IMR-90 (cell line): ENCODE measurements at regions not wholly inside any gene's neighbourhood (a gene's known extent, or its start where the extent isn't known, plus 50 kb on each side); places are given as distances from the start of the nearest gene placed in this dataset.

Experiments used
- ATAC-seq: fragments of 200-7000 bp; cut with Tn5 transposase; 2 replicates; pipeline ENCODE4 v1.9.1; 2020; ENCODE audit warnings: low read depth, mild to moderate bottlenecking, moderate library complexity
- BruUV-seq: library from RNA; stranded (reverse); fragments of 400-500 nt; replicated peaks from 2 replicates; lab custom pipeline; 2021; lab: Mats Ljungman, UMichigan
- CTCF ChIA-PET: fragments of 300-600 bp; formaldehyde crosslinking; extraction: SDS; loops from one replicate; lab custom pipeline; 2021; ENCODE audit warnings: antibody characterized with exemption; lab: Yijun Ruan, JAX
- POLR2A ChIA-PET: fragments of 300-600 bp; sonication (Branson Sonifier 250); formaldehyde crosslinking; loops from one replicate; lab custom pipeline; 2022; ENCODE audit warnings: antibody characterized with exemption; ENCODE audit not compliant: unreplicated experiment; lab: Charles Lee
- DNase-seq: peaks from one replicate; pipeline ENCODE4 v3.0.0; 2013
- H2AFZ ChIP-seq: replicated peaks from 2 replicates; pipeline ENCODE3; 2013; ENCODE audit warnings: low read length, mild to moderate bottlenecking; ENCODE audit not compliant: poor library complexity
- H2AK5ac ChIP-seq: 2 replicates; pipeline ENCODE4 v1.6.1; 2013; ENCODE audit warnings: low read depth, low read length, inconsistent platforms
- H2AK9ac ChIP-seq: replicated peaks from 2 replicates; pipeline ENCODE3; 2013; ENCODE audit warnings: mild to moderate bottlenecking, low read depth, low read length, moderate library complexity; ENCODE audit not compliant: poor library complexity
- H2BK120ac ChIP-seq: 2 replicates; pipeline ENCODE4 v1.6.1; 2013; ENCODE audit warnings: low read depth, low read length, inconsistent platforms
- H2BK15ac ChIP-seq: 3 replicates; pipeline ENCODE4 v1.6.1; 2013; ENCODE audit warnings: low read depth, low read length, inconsistent platforms
- H2BK20ac ChIP-seq: 2 replicates; pipeline ENCODE4 v1.6.1; 2013; ENCODE audit warnings: low read depth, mild to moderate bottlenecking, inconsistent platforms, low read length, moderate library complexity
- H2BK5ac ChIP-seq: 2 replicates; pipeline ENCODE4 v1.6.1; 2013; ENCODE audit warnings: mild to moderate bottlenecking, low read depth, low read length, inconsistent platforms; ENCODE audit not compliant: poor library complexity, severe bottlenecking
- H3K14ac ChIP-seq: replicated peaks from 2 replicates; pipeline ENCODE4 v1.6.1; 2013; ENCODE audit warnings: low read depth, low read length, inconsistent platforms
- H3K18ac ChIP-seq: 2 replicates; pipeline ENCODE4 v1.6.1; 2013; ENCODE audit warnings: low read depth, low read length, control low read depth
- H3K23ac ChIP-seq: 2 replicates; pipeline ENCODE4 v1.6.1; 2013; ENCODE audit warnings: low read depth, low read length, inconsistent platforms
- H3K27ac ChIP-seq: 2 replicates; pipeline ENCODE4 v1.5.1; 2013; ENCODE audit warnings: mild to moderate bottlenecking, control low read depth, low read length; ENCODE audit not compliant: insufficient read depth
- H3K27me3 ChIP-seq: 2 replicates; pipeline ENCODE4 v1.6.1; 2013; ENCODE audit warnings: low read length; ENCODE audit not compliant: control insufficient read depth, insufficient read depth
- H3K36me3 ChIP-seq: 2 replicates; pipeline ENCODE4 v1.6.1; 2013; ENCODE audit warnings: low read length, mixed read lengths; ENCODE audit not compliant: control insufficient read depth, insufficient read depth
- H3K4ac ChIP-seq: 2 replicates; pipeline ENCODE4 v1.6.1; 2013; ENCODE audit warnings: low read depth, low read length, inconsistent platforms
- H3K4me1 ChIP-seq: 2 replicates; pipeline ENCODE4 v1.6.1; 2013; ENCODE audit warnings: low read length, mixed read lengths; ENCODE audit not compliant: control insufficient read depth, insufficient read depth
- H3K4me2 ChIP-seq: 2 replicates; pipeline ENCODE4 v1.6.1; 2013; ENCODE audit warnings: low read depth, mild to moderate bottlenecking, control low read depth, low read length, moderate library complexity
- H3K4me3 ChIP-seq: 2 replicates; pipeline ENCODE4 v1.5.1; 2013; ENCODE audit warnings: low read depth, mild to moderate bottlenecking, control low read depth, low read length, moderate library complexity; ENCODE audit not compliant: insufficient read depth
- H3K56ac ChIP-seq: 2 replicates; pipeline ENCODE4 v1.6.1; 2013; ENCODE audit warnings: low read length, inconsistent platforms; ENCODE audit not compliant: insufficient read depth; ENCODE audit errors: extremely low read depth
- H3K79me1 ChIP-seq, 2 experiments: 2 replicates each; pipeline ENCODE4 v1.6.1; 2013; ENCODE audit warnings: low read length in 2 of 2, inconsistent platforms in 1 of 2, low read depth in 1 of 2
- H3K9ac ChIP-seq: 2 replicates; pipeline ENCODE4 v1.6.1; 2013; ENCODE audit warnings: low read depth, low read length, control low read depth
- H3K9me1 ChIP-seq: 2 replicates; pipeline ENCODE4 v1.6.1; 2013; ENCODE audit warnings: low read length, inconsistent platforms; ENCODE audit not compliant: insufficient read depth
- H3K9me3 ChIP-seq: 2 replicates; pipeline ENCODE4 v1.6.1; 2013; ENCODE audit warnings: low read length; ENCODE audit not compliant: control insufficient read depth, insufficient read depth
- H4K20me1 ChIP-seq: 2 replicates; pipeline ENCODE4 v1.6.1; 2013; ENCODE audit warnings: low read length, inconsistent platforms; ENCODE audit not compliant: insufficient read depth
- H4K5ac ChIP-seq: 2 replicates; pipeline ENCODE4 v1.6.1; 2013; ENCODE audit warnings: mild to moderate bottlenecking, low read depth, low read length, control low read depth
- H4K8ac ChIP-seq, 2 experiments: 2 replicates each; pipeline ENCODE4 v1.6.1; 2013; ENCODE audit warnings: low read depth in 2 of 2, low read length in 2 of 2, control low read depth in 1 of 2, inconsistent platforms in 1 of 2
- H4K91ac ChIP-seq: 2 replicates; pipeline ENCODE4 v1.6.1; 2013; ENCODE audit warnings: low read depth, low read length, inconsistent platforms; ENCODE audit not compliant: insufficient read depth
- BHLHE40 ChIP-seq: fragments of 150-350 bp; IDR thresholded peaks from 2 replicates; pipeline ENCODE4 v1.6.1; 2016; ENCODE audit warnings: mild to moderate bottlenecking, low read depth, low read length
- CEBPB ChIP-seq: IDR thresholded peaks from 2 replicates; pipeline ENCODE4 v1.6.1; 2012; ENCODE audit warnings: low read depth, low read length, improper control_type of control experiment
- CHD1 ChIP-seq: IDR thresholded peaks from 2 replicates; pipeline ENCODE4 v1.6.1; 2012; ENCODE audit warnings: low read depth, low read length, improper control_type of control experiment
- CTCF ChIP-seq: conservative IDR thresholded peaks from 2 replicates; pipeline ENCODE4 v1.5.1; 2012; ENCODE audit warnings: mild to moderate bottlenecking, low read depth, low read length, improper control_type of control experiment
- ELK1 ChIP-seq: fragments of 150-350 bp; IDR thresholded peaks from 2 replicates; pipeline ENCODE4 v1.6.1; 2016; ENCODE audit warnings: low read depth, mild to moderate bottlenecking, low read length, moderate library complexity, borderline replicate concordance
- FOS ChIP-seq: fragments of 150-350 bp; IDR thresholded peaks from 2 replicates; pipeline ENCODE4 v1.6.1; 2016; ENCODE audit warnings: low read depth, low read length
- MAFK ChIP-seq: IDR thresholded peaks from 2 replicates; pipeline ENCODE4 v1.6.1; 2012; ENCODE audit warnings: low read depth, low read length, improper control_type of control experiment
- MAZ ChIP-seq: IDR thresholded peaks from 2 replicates; pipeline ENCODE4 v1.6.1; 2012; ENCODE audit warnings: low read depth, mild to moderate bottlenecking, low read length, improper control_type of control experiment, moderate library complexity, borderline replicate concordance
- MXI1 ChIP-seq: IDR thresholded peaks from 2 replicates; pipeline ENCODE4 v1.6.1; 2012; ENCODE audit warnings: low read depth, mild to moderate bottlenecking, low read length, moderate library complexity, borderline replicate concordance
- NFE2L2 ChIP-seq: fragments of 150-350 bp; IDR thresholded peaks from 2 replicates; pipeline ENCODE4 v1.6.1; 2016; ENCODE audit warnings: low read depth, mild to moderate bottlenecking, low read length
- POLR2A ChIP-seq: IDR thresholded peaks from 2 replicates; pipeline ENCODE4 v1.6.1; 2012; ENCODE audit warnings: mild to moderate bottlenecking, low read depth, low read length
- RAD21 ChIP-seq: IDR thresholded peaks from 2 replicates; pipeline ENCODE4 v1.6.1; 2012; ENCODE audit warnings: low read length, improper control_type of control experiment
- RCOR1 ChIP-seq: IDR thresholded peaks from 2 replicates; pipeline ENCODE4 v1.6.1; 2012; ENCODE audit warnings: mild to moderate bottlenecking, low read length, improper control_type of control experiment; ENCODE audit not compliant: insufficient replicate concordance
- RFX5 ChIP-seq: IDR thresholded peaks from 2 replicates; pipeline ENCODE4 v1.8.0; 2012; ENCODE audit warnings: low read depth, mild to moderate bottlenecking, low read length, moderate library complexity
- SMC3 ChIP-seq: fragments of 150-350 bp; IDR thresholded peaks from 2 replicates; pipeline ENCODE4 v1.6.1; 2016; ENCODE audit warnings: low read depth, mild to moderate bottlenecking, antibody characterized with exemption, low read length, moderate library complexity
- USF2 ChIP-seq: fragments of 150-350 bp; IDR thresholded peaks from 2 replicates; pipeline ENCODE4 v1.6.1; 2017; ENCODE audit warnings: mild to moderate bottlenecking, antibody characterized with exemption, low read length, low read depth
- WGBS, 2 experiments: methylation state at CpG; one replicate each; pipeline versions ENCODE4 v1.1.5 to v1.1.7; 2013; ENCODE audit warnings: missing lambda C conversion rate in 2 of 2; ENCODE audit not compliant: insufficient read length in 1 of 2; ENCODE audit errors: extremely low coverage in 2 of 2; 5-methylcytosine and 5-hydroxymethylcytosine counted together
- dilution Hi-C: fragments of 300-500 bp; cut with HindIII; formaldehyde crosslinking; loops from one replicate; pipeline ENCODE4 v1.14.3; 2018; ENCODE audit warnings: low sequenced_read_pairs; ENCODE audit not compliant: unreplicated experiment
- in situ Hi-C: fragments of 300-500 bp; cut with MboI; formaldehyde crosslinking; loops from 3 replicates; pipeline ENCODE4 v1.14.3; 2019; ENCODE audit warnings: low sequenced_read_pairs, inconsistent platforms, mixed read lengths
- intact Hi-C: fragments of 100-400 bp; cut with micrococcal nuclease; formaldehyde crosslinking; loops from 2 replicates; pipeline ENCODE4 v1.10.0; 2022

- no peak overlapping the region for H3K56ac ChIP-seq
- no peak for TF ChIP-seq CHD1
- no peak for TF ChIP-seq RCOR1
- no peak for TF ChIP-seq FOS
- TF ChIP-seq BHLHE40: no peak
- no peak for TF ChIP-seq MAFK
- no peak for TF ChIP-seq CTCF
- no peak for TF ChIP-seq CEBPB
- no peak for TF ChIP-seq RAD21
- no peak for TF ChIP-seq POLR2A
- TF ChIP-seq MAZ: no peak
- TF ChIP-seq SMC3: no peak
- TF ChIP-seq ELK1: no peak
- no peak for TF ChIP-seq NFE2L2
- no peak for TF ChIP-seq USF2
- TF ChIP-seq MXI1: no peak
- no peak for TF ChIP-seq RFX5
- H3K23ac ChIP-seq: no peak overlapping the region
- no peak overlapping the region for H4K8ac ChIP-seq
- ATAC-seq (no peak), DNase-seq (no peak)
- H2BK5ac ChIP-seq: no peak overlapping the region
- H2AK9ac ChIP-seq: no peak overlapping the region
- H3K27ac ChIP-seq: no peak overlapping the region
- H3K18ac ChIP-seq: no peak overlapping the region
- no CpG with 5 or more reads among the region's 3 CpGs for WGBS, 2 experiments
- H4K91ac ChIP-seq: no peak overlapping the region
- H4K5ac ChIP-seq: no peak overlapping the region
- ChIA-PET CTCF (interaction anchor here (0.6 kb wide), 1 partner anchor 10 kb away, joined by 3 read pairs; no protein-coding TSS in a partner anchor), POLR2A (no interaction called here)
- no peak overlapping the region for H2BK20ac ChIP-seq
- no peaks in the 10 kb centered on the region for H3K27me3 ChIP-seq
- no TSS peak for BruUV-seq
- H3K4me3 ChIP-seq: no peak overlapping the region
- in situ Hi-C loops: no loop called here
- no peak overlapping the region for H3K14ac ChIP-seq
- H2BK15ac ChIP-seq: no peak overlapping the region
- no peak overlapping the region for H3K9ac ChIP-seq
- H2AFZ ChIP-seq: no peak overlapping the region
- no peaks in the 10 kb centered on the region for H3K4me1 ChIP-seq
- no peaks in the 10 kb centered on the region for H3K79me1 ChIP-seq
- intact Hi-C loops: no loop called here
- peaks cover 6% of the 10 kb centered on the region for H3K9me3 ChIP-seq
- H2BK120ac ChIP-seq: no peak overlapping the region
- H3K9me1 ChIP-seq: no peaks in the 10 kb centered on the region
- no peak overlapping the region for H2AK5ac ChIP-seq
- no peaks in the 10 kb centered on the region for H4K20me1 ChIP-seq
- no peaks in the 10 kb centered on the region for H3K36me3 ChIP-seq
- dilution Hi-C loops: no loop called here
- H3K4me2 ChIP-seq: no peak overlapping the region
- H3K4ac ChIP-seq: no peak overlapping the region
Measured at GRCh38 chr11:42923651-42924050, 388.1 kb upstream of the API5 start.
